ENCODE measurements at regions not wholly inside any gene's neighbourhood (a gene's known extent, or its start where the extent isn't known, plus 50 kb on each side); places are given as distances from the start of the nearest gene placed in this dataset.

DNA sequence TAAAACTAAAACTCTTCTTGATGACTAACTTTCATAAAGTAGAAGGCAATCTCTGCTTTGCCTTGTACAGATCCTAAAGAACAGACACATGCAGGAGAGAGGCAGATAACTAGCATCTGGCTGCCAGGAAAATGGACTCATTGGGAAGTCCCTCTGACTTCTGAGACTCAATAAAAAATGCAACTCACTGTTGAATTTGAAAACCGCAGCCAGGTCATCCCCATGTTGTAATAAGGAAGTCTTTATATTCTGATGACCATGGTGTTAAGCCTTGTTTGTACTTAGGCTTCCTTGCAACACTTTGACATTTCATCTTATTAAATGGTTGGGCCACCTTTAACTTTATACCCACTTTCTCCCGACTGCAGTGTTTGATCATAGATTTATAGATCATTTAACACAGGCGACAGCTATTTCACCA lies 375.1 kb upstream of the KCNH7 start:
- Histone ChIP-seq H3K4me1 (ENCODE audit: control insufficient read depth in 1 of 2, low read depth in 2 of 2) (no peaks in the 10 kb centered on the region), H3K36me3 (no peaks in the 10 kb centered on the region), H3K9me3 (no peaks in the 10 kb centered on the region), H3K4me3 (no peak overlapping the region), H3K27ac (no peak overlapping the region), H3K27me3 (replicated peaks; ENCODE audit: insufficient read depth) (no peaks in the 10 kb centered on the region)
- ATAC-seq (ENCODE audit: insufficient number of reproducible peaks, low FRiP score, low read depth) (no peak), DNase-seq (ENCODE audit: low spot score) (no peak)
- TF ChIP-seq, protein P1, sequence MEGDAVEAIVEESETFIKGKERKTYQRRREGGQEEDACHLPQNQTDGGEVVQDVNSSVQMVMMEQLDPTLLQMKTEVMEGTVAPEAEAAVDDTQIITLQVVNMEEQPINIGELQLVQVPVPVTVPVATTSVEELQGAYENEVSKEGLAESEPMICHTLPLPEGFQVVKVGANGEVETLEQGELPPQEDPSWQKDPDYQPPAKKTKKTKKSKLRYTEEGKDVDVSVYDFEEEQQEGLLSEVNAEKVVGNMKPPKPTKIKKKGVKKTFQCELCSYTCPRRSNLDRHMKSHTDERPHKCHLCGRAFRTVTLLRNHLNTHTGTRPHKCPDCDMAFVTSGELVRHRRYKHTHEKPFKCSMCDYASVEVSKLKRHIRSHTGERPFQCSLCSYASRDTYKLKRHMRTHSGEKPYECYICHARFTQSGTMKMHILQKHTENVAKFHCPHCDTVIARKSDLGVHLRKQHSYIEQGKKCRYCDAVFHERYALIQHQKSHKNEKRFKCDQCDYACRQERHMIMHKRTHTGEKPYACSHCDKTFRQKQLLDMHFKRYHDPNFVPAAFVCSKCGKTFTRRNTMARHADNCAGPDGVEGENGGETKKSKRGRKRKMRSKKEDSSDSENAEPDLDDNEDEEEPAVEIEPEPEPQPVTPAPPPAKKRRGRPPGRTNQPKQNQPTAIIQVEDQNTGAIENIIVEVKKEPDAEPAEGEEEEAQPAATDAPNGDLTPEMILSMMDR (IDR thresholded peaks at IDR 0.05), result no peak

GRCh38 chr2:163210430-163210918 lies 371.9 kb upstream of the KCNH7 start:
- H3K36me3 ChIP-seq, result no peaks in the 10 kb centered on the region
- no peaks in the 10 kb centered on the region for H3K27me3 ChIP-seq (replicated peaks; ENCODE audit: insufficient read depth)
- H3K9me3 ChIP-seq, result no peaks in the 10 kb centered on the region
- DNase-seq (ENCODE audit: low spot score) (no peak), ATAC-seq (ENCODE audit: insufficient number of reproducible peaks, low FRiP score, low read depth) (no peak)
- H3K27ac ChIP-seq, result no peak overlapping the region
- TF ChIP-seq, protein P1 (IDR thresholded peaks at IDR 0.05), result no peak
- no peak overlapping the region for H3K4me3 ChIP-seq
- H3K4me1 ChIP-seq (ENCODE audit: control insufficient read depth in 1 of 2, low read depth in 2 of 2), result no peaks in the 10 kb centered on the region

DNA sequence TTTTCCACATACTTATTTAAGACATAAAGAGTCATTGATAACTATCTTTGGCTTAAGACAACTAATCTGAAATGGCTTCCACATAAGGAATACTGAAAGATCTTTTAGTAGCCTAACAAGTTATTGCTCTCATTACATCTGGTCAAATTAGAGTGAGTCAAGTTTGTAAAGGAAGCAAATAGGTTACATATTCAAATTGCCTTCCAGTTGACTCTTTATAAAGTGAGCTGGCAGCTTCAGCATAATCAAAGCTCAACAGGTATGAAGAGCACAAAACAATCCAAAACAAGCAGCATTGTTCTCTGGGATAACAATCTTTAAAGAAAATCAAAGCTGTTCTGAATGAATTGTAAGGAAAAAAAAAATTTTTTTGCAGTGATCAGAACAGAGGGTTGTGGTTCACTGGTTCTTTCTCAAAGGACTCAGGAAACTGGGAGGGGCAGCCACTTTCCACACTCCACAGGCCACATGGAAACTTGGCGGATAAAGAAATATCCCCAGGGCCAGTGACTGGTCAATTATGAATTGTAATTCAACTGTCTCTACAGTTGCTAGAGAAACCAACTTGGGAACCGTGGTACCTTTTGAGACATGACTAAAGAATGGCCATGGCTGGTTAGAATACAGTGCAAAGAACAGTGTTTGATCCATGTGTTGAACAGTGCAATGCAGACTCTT lies 369.3 kb upstream of the KCNH7 start:
- H3K4me3 ChIP-seq, result no peak overlapping the region
- no peaks in the 10 kb centered on the region for H3K27me3 ChIP-seq (replicated peaks; ENCODE audit: insufficient read depth)
- ATAC-seq (ENCODE audit: insufficient number of reproducible peaks, low FRiP score, low read depth) (no peak), DNase-seq (ENCODE audit: low spot score) (no peak)
- no peak overlapping the region for H3K27ac ChIP-seq
- H3K4me1 ChIP-seq (ENCODE audit: control insufficient read depth in 1 of 2, low read depth in 2 of 2), result no peaks in the 10 kb centered on the region
- H3K36me3 ChIP-seq, result no peaks in the 10 kb centered on the region
- TF ChIP-seq, protein P1 (IDR thresholded peaks at IDR 0.05), result no peak
- H3K9me3 ChIP-seq, result no peaks in the 10 kb centered on the region

GRCh38 chr2:163205589-163206254 lies 367.2 kb upstream of the KCNH7 start:
- ATAC-seq (ENCODE audit: insufficient number of reproducible peaks, low FRiP score, low read depth), result no peak
- no peaks in the 10 kb centered on the region for H3K27me3 ChIP-seq (replicated peaks; ENCODE audit: insufficient read depth)
- H3K4me1 ChIP-seq (ENCODE audit: control insufficient read depth in 1 of 2, low read depth in 2 of 2), result no peaks in the 10 kb centered on the region
- no peak for DNase-seq (ENCODE audit: low spot score)
- no peak overlapping the region for H3K4me3 ChIP-seq
- no peaks in the 10 kb centered on the region for H3K36me3 ChIP-seq
- TF ChIP-seq, protein P1 (IDR thresholded peaks at IDR 0.05), result no peak
- no peaks in the 10 kb centered on the region for H3K9me3 ChIP-seq
- H3K27ac ChIP-seq, result no peak overlapping the region

GRCh38 chr2:163200741-163201140 lies 362.2 kb upstream of the KCNH7 start:
- no peak overlapping the region for H3K27ac ChIP-seq
- DNase-seq (ENCODE audit: low spot score) (no peak), ATAC-seq (ENCODE audit: insufficient number of reproducible peaks, low FRiP score, low read depth) (no peak)
- TF ChIP-seq, protein P1 (IDR thresholded peaks at IDR 0.05), result no peak
- H3K4me3 ChIP-seq, result no peak overlapping the region
- H3K9me3 ChIP-seq, result no peaks in the 10 kb centered on the region
- no peaks in the 10 kb centered on the region for H3K4me1 ChIP-seq (ENCODE audit: control insufficient read depth in 1 of 2, low read depth in 2 of 2)
- no peaks in the 10 kb centered on the region for H3K27me3 ChIP-seq (replicated peaks; ENCODE audit: insufficient read depth)
- no peaks in the 10 kb centered on the region for H3K36me3 ChIP-seq

Measured in thoracic aorta (tissue), 2 donors.